ENCODE measurements at regions not wholly inside any gene's neighbourhood (a gene's known extent, or its start where the extent isn't known, plus 50 kb on each side); places are given as distances from the start of the nearest gene placed in this dataset.
"Not testable (repeated sequence)": the region's sequence is repeated elsewhere in the genome, so short reads cannot be mapped to it uniquely, and the experiment has no call there.

DNA sequence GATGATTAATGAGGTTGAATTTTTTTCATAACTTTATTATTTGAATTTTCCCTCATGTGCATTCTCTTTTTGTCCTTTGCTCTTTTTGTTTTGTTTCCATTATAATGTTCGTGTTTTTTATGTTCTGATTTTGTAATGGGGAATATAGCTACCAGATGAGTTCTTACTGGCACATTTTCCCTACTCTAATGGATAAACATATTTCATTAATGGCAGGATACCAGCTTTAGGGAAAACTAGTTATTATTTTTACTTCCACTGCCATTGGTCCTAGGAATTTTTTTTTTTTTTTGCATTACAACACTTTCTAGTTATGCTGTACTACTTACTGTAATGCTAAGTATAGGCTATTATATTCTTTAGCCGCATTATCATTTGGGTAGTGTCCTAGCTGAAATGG is 286.3 kb downstream of the SPRY1 start:
- no peak for DNase-seq

DNA sequence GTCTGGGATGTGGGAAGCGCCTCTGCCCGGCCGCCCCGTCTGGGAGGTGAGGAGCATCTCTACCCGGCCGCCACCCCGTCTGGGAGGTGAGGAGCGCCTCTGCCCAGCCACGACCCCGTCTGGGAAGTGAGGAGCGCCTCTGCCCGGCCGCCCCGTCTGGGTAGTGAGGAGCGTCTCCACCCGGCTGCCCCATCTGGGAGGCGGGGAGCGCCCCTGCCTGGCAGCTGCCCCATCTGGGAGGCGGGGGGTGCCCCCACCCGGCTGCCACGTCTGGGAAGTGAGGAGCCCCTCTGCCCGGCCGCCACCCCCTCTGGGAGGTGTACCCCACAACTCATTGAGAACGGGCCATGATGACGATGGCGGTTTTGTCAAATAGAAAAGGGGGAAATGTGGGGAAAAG is 288.3 kb downstream of the SPRY1 start:
- not testable (repeated sequence) for DNase-seq

DNA sequence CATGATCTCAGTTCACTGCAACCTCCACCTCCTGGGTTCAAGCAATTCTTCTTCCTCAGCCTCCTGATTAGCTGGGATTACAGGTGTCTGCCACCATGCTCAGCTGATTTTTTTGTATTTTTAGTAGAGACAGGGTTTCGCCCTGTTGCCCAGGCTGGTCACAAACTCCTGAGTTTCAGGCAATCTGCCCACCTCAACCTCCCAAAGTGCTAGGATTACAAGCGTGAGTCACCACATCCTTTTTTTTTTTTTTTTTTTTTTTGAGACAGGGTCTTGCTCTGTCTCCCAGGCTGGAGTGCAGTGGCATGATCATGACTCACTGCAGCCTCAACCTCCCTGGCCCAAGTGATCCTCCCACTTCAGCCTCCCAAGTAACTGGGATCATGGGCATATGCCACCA is 298.9 kb downstream of the SPRY1 start:
- DNase-seq: not testable (repeated sequence)

DNA sequence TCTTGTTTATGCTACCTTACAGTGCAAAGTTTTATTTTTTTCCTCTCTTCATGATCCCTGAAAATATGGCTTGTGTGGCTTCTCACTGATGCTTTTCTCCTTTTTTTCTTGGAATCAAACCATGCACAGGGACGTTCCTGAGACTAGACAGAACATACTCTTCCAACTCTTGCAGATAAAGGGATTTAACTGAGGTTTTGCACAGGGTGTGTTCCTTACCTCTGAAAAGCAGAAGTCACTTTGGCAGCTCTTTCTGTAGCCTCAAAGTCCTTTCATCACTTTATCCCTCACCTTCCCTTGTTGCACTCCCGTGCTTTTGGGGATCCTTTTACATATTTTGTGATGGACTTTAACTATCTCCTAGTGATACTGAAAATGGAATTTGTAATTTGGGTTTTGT is 300.1 kb downstream of the SPRY1 start:
- no peak for DNase-seq

- no peak for DNase-seq
Measured at GRCh38 chr4:123698556-123698955, 302.0 kb downstream of the SPRY1 start.

DNA sequence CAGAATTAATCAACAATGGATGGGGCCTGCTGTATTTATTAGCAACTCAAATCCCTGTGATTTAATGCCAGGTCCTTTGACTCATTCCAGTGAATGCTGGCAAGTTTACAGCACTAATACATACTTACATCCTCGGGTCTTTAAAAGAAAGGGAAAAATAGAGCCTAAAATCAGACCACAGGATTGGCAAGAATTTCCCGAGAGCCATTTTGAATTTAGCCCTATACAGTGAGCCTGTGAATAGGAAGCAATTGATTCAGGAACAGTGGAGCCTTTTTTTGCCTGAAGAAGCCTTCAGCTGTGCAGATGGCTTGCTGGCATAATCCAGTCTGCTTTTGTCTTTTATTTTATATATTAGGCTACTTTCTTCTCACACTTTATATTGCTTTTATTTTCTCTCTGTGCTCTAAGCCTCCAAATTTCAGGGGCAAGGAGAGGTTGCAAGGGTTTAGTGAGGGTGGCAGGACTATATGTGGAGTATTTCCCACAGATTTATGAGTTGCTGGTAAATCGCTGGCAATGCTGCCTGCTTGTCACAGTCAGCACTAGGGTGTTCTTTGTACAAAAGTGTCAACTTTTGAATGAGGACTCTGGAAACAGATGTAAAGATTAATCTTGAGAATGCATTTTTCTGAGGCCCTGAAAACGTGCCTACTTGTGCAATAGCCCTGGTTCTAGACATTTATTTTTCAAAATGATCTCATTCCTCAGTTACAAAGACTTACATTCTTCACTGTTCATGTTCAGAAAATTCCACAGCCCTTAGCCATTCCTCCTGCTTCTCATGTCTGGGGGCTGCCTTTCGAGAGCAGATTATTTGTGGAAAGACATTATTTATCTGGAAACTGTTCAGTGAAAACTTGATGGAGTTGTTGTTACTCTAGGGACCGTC is 303.5 kb downstream of the SPRY1 start:
- DNase-seq: no peak

- DNase-seq: no peak
Measured at GRCh38 chr4:123701131-123701575, 304.6 kb downstream of the SPRY1 start.

GRCh38 chr4:123705419-123705818 is 308.8 kb downstream of the SPRY1 start:
- DNase-seq: no peak

DNA sequence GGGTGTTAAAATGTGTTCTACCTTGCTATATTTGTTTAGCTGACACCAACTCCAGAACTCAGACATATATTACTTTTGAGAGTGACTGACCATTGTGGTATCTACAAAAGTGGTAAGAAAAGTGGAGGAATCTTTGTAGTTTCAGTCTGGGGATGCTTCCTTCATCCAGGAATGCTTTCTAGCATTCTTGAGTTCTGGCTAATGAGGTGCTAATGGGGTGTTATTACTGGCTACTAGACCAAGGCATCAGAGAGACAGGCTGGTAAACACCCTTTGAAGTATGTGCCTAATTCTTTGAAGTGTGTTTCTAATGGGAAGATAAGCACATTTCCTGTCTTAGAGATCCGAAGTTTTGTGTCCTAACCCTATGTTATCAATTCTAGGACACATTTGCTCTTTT is 310.4 kb downstream of the SPRY1 start:
- DNase-seq: no peak

GRCh38 chr4:123708902-123709301 is 312.3 kb downstream of the SPRY1 start:
- no peak for DNase-seq

GRCh38 chr4:123709336-123709735 is 312.7 kb downstream of the SPRY1 start:
- DNase-seq: no peak

GRCh38 chr4:123731035-123731434 is 334.4 kb downstream of the SPRY1 start:
- no peak for DNase-seq

DNA sequence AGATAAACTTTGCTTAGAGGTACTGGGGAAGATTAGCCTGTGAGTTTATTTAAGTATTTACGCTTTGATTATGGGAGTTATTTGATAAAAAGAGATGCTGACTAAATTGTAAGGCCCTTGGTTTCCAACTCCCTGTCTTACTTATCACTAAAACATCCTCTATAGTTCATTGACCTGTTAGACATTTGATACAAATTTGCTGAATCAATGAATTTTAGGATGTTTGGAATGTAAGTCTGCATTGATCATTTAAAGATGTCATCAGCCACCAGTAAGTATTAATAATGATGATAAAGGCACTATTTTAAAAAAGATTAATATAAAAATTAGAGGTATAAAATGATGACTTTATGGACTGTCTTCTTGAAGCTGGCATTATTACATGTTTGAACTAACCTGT is 340.6 kb downstream of the SPRY1 start:
- DNase-seq: no peak

DNA sequence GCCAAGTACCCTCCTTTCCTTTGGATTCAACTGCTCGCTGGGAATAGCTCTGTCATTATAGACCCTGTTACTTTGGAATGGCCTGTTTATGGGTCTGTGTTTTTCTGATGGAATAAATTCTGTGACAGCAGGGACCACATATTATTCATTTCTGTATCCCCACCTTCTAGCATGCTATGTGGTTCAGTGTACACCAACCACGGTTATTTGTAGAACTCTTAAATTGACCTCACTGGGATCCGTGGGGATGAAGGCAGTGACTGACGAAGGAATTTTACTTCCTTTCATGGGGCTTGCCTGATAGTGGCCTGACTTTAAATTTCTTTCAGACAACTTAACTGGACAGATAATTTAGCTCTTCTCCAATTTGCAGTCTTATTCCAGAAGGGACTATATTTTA is 343.2 kb downstream of the SPRY1 start:
- no peak for DNase-seq

DNA sequence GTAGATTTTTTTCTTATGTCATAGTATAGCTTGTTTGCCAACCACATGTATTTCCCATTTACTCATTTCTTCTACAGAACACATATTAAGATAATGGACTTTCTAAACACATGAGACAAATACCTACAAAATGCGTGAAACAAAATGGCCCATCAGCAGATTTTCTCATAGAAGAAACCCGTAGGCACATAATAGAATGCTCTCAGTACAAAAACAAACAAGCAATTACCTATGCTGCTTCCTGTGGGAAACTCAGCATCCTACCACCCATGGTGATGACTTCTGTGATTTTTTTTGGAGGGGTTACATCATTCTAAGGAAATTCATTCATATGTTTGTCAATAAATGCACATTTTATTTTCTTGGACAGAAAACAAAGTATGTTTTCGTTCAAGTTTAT is 343.6 kb downstream of the SPRY1 start:
- no peak for DNase-seq

DNA sequence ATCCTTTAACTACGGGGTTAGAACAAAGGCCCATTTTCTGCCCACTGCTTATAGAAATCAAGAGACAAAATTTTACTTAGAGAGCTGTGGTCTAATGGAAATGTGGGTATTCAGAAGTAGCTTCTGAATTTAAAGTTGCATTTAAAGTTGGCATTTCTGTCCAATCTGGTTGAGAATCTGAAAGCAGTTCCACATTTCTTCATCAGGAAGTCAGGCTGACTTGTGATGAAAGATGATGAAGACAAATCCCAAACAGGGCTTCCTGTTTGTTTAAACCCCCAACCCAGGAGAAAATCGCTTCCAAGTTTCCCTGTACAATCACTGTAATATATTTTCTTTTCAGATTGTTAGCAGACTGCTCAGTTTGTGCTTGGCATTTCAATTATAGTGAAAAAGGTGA is 345.3 kb downstream of the SPRY1 start:
- no peak for DNase-seq

DNA sequence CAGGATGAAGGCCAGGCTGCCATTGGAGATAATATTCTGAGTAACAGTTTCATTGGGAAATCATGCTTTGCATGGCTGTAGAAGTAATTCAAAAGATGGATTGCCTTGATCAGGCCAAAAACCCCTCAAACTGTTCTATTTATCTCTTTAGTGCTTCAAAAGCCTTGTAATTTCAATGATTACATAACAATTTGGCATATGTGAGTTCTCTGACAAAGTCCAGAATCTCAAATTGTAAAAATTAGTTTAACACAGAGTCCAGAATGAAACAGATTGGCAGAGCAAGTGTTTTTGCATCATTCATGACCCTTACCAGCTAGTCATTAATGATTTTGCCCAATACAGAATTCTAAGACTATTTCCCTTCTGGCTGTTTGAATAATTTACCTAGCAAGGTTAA is 347.3 kb downstream of the SPRY1 start:
- DNase-seq: no peak

GRCh38 chr4:123744664-123745290 is 348.2 kb downstream of the SPRY1 start:
- DNase-seq: no peak

DNA sequence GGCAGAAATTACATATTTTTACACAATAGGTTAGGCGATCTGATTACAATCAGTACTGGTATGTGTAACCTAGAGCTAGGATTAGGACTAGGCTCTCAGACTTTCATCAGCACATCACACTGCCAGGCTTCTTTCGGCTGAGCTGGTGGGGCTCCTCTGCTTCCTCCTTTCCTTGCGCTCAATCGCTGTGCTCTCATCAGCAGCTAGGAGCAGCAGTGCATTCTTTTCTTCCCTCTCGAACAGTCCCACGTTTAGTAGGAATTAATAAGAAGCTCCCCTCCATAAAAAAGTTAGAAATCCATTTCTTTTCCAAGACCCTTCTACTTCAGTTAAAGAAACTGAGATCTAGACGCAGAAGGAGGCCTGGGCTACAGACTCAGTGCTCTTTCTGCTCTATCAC is 350.4 kb downstream of the SPRY1 start:
- no peak for DNase-seq

DNA sequence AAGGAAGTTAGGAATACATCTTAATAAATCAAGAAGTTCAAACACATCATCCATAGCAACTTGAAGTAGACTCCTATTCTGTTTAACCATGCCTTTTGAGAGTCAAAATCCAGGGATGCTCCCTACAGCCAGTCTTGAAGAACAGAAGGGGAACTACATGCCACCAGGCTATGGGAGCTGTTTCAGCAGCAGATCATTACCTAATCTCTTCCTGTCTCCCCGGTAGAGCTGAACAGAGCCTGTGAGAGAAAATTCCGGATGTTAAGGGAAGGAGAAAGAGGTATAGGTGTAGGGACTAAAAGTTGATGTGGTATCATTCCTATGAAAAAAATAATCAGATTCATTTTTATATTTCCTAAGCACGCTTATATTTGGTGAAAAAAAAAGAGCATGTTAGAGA is 352.2 kb downstream of the SPRY1 start:
- no peak for DNase-seq

DNA sequence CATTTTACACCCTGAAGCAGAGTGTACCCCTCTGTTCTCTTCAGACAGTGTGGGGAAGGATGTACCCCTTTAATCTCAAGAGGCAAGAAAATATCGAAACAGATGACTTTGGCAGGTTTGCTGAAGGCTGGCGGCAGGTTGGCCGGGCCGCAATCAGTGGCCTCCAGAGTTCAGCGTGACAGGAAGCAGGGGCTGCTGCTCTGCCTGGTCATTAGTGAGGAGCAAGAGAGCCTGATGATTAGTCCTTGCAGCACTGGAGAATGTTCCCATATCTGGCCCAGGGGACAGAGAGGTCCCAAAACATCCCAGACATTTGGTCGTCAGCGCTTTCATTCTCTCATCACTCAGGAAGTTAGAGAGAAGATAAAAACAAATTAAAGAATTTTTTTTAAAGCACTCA is 352.8 kb downstream of the SPRY1 start:
- no peak for DNase-seq

DNA sequence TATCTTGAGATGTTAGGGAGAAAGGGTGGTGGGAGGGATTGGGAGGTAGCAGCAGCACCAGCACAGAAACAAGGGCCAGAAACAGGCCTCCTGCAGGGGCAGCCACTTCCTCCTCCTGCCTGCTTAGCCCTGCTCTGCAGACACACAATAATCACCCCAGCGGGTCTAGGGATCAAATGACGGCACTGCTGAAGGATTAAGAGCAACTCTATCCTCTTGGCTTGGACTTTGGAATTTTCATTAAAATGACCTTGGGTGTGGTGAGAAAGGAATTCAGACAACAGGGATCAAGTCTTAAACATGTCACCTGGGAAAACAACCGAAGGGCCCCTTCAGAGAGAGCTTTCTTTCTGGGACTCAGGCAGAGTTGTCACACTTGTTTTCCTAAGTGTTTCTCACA is 353.4 kb downstream of the SPRY1 start:
- no peak for DNase-seq

DNA sequence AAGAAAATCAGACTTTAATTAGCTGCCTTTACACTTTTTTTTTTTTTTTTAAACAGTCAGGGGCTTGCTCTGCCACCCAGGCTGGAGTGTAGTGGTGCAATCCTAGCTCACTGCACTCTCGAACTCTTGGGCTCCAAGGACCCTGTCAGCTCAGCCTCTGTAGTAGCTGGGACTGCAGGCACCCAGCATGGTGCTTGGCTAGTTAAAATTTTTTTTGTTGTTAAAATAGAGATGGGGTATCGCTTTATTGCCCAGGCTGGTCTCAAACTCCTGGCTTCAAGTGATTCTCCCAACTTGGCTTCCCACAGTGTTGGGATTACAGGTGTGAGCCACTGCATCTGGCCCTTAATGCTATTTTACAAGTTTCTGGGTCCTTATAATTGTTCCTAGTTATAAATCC is 359.1 kb downstream of the SPRY1 start:
- no peak for DNase-seq

GRCh38 chr4:123767806-123768205 is 371.2 kb downstream of the SPRY1 start:
- DNase-seq: no peak

GRCh38 chr4:123770884-123771283 is 374.3 kb downstream of the SPRY1 start:
- DNase-seq: no peak

All from SHP77 treated with DMSO at 0.1 percent for 48 hours (cell line).